GM23338 (cell line): ENCODE measurements at regions not wholly inside any gene's neighbourhood (a gene's known extent, or its start where the extent isn't known, plus 50 kb on each side); places are given as distances from the start of the nearest gene placed in this dataset.

Experiments
- CREB1 ChIP-seq: fragments of 250-450 bp; sonication (Bioruptor Pico); IDR thresholded peaks from 2 replicates; pipeline ENCODE4 v1.5.0; 2020; ENCODE audit warnings: low read depth, mild to moderate bottlenecking, moderate library complexity
- CTCF ChIP-seq, 2 experiments: fragments of 200-600 bp in 1 of 2; sonication (generic) in 1 of 2; conservative IDR thresholded peaks; 2 replicates each; pipeline versions ENCODE4 v1.5.1 to v1.6.1; 2016 to 2017; ENCODE audit warnings: antibody characterized with exemption in 2 of 2, low read depth in 2 of 2, mild to moderate bottlenecking in 2 of 2, moderate library complexity in 1 of 2
- EZH2 ChIP-seq: fragments of 200-600 bp; sonication (generic); IDR thresholded peaks from one replicate; pipeline ENCODE4 v1.8.0; 2017; ENCODE audit warnings: antibody characterized with exemption, mild to moderate bottlenecking, low read depth; ENCODE audit not compliant: unreplicated experiment
- EZH2phosphoT487 ChIP-seq: fragments of 200-600 bp; sonication (generic); IDR thresholded peaks from one replicate; pipeline ENCODE4 v1.8.1; 2018; ENCODE audit warnings: antibody characterized with exemption; ENCODE audit not compliant: unreplicated experiment
- JUNB ChIP-seq: IDR thresholded peaks from one replicate; pipeline ENCODE4 v1.6.1; 2016; ENCODE audit warnings: antibody characterized with exemption; ENCODE audit not compliant: unreplicated experiment
- NANOG ChIP-seq: IDR thresholded peaks from 2 replicates; pipeline ENCODE4 v1.6.1; 2016; ENCODE audit warnings: antibody characterized with exemption, borderline replicate concordance
- POLR2AphosphoS5 ChIP-seq: IDR thresholded peaks from 2 replicates; pipeline ENCODE4 v1.6.1; 2016; ENCODE audit warnings: antibody characterized with exemption, low read depth
- REST ChIP-seq: IDR thresholded peaks from one replicate; pipeline ENCODE4 v1.6.1; 2018; ENCODE audit warnings: antibody characterized with exemption; ENCODE audit not compliant: unreplicated experiment
- STAT1 ChIP-seq: IDR thresholded peaks from one replicate; pipeline ENCODE4 v1.6.1; 2016; ENCODE audit warnings: antibody characterized with exemption; ENCODE audit not compliant: unreplicated experiment

GRCh38 chr11:122592641-122593040 lies 62.9 kb upstream of the UBASH3B start:
- no peak for TF ChIP-seq CTCF (conservative IDR thresholded peaks at IDR 0.05; ENCODE audit: low read depth in 2 of 2)
- no peak for TF ChIP-seq EZH2phosphoT487
- no peak for TF ChIP-seq REST
- no peak for TF ChIP-seq JUNB
- TF ChIP-seq POLR2AphosphoS5: no peak
- no peak for TF ChIP-seq EZH2
- TF ChIP-seq CREB1: no peak
- no peak for TF ChIP-seq STAT1
- no peak for TF ChIP-seq NANOG
